BE2C (cell line): ENCODE measurements at regions not wholly inside any gene's neighbourhood (a gene's known extent, or its start where the extent isn't known, plus 50 kb on each side); places are given as distances from the start of the nearest gene placed in this dataset.
"Not testable (repeated sequence)": the region's sequence is repeated elsewhere in the genome, so short reads cannot be mapped to it uniquely, and the experiment has no call there.

Source experiments
- DNase-seq: peaks from one replicate; pipeline ENCODE4 v3.0.0-alpha.2; 2020
- H3K27me3 ChIP-seq: fragments of 250-450 bp; sonication (Bioruptor Pico); 2 replicates; pipeline ENCODE4 v1.5.1; 2020; ENCODE audit warnings: mild to moderate bottlenecking
- H3K36me3 ChIP-seq: fragments of 250-450 bp; sonication (Bioruptor Pico); 2 replicates; pipeline ENCODE4 v1.5.1; 2020; ENCODE audit warnings: mild to moderate bottlenecking
- H3K4me1 ChIP-seq: fragments of 250-450 bp; sonication (Bioruptor Pico); 2 replicates; pipeline ENCODE4 v1.5.1; 2020
- H3K4me3 ChIP-seq: 2 replicates; pipeline ENCODE4 v1.5.1; 2011; ENCODE audit warnings: low read depth, low read length
- H3K9me3 ChIP-seq: fragments of 250-450 bp; sonication (Bioruptor Pico); 2 replicates; pipeline ENCODE4 v1.5.1; 2020
- TF ChIP-seq, protein P1 (sequence below): IDR thresholded peaks from 2 replicates; pipeline ENCODE4 v1.5.1; 2012; ENCODE audit warnings: mild to moderate bottlenecking, low read depth, low read length

DNA sequence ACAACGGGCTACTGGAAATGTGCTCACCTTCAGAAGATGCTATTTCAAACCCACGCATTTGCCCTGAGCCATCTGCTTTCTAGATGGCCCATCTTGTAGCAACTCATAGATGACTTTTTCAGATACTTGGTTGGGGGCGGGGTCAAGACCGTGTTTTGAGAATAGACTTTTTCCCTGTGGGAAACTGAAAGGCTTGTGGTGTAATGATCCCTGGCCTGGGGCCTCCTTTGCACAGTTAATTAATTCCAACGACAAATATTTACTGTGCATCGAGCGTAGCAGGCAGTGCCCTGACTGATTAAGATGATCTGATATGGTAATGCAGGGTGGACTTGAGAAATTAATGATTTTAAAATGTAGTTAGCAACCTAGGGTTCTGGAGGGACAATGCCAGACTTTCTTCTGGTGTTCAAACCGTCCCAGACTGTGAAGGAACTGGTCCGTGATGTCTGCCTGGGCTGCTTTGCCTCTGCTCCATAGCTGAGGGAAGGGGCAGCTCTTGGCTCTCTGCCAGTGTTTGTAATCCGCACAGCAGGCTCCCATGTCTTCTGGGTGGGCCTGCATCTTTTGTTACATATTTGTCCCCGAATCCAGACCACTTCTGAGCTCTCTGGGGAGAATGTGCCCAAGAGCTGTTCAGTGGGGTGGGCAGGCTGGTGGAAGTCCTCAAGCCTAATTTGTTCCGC lies 84.8 kb downstream of the ADAMTS15 start:
- H3K4me1 ChIP-seq, result peaks cover 20% of the 10 kb centered on the region

DNA sequence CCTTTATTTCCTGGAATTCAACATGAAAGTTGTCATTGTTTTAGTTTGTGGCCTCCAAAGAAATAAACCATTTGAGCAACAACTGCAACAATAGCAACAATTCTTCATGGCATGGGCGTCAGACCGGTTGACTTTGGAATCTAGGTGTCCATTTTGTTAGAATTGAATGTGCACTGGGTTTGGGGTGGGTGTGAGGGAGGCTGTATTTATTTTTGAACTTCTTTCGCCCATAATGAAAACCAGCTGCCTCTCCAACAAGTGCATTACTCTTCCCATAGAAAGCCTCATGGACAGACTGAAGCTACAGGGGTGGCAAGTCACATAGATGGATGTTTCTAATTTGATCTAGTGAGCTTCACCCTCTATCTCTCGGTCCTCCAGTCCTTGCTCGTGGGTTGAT lies 85.4 kb downstream of the ADAMTS15 start:
- Histone ChIP-seq H3K27me3 (no peaks in the 10 kb centered on the region), H3K4me1 (peaks cover 16% of the 10 kb centered on the region), H3K9me3 (no peaks in the 10 kb centered on the region), H3K36me3 (no peaks in the 10 kb centered on the region), H3K4me3 (no peak overlapping the region)
- TF ChIP-seq, protein P1, sequence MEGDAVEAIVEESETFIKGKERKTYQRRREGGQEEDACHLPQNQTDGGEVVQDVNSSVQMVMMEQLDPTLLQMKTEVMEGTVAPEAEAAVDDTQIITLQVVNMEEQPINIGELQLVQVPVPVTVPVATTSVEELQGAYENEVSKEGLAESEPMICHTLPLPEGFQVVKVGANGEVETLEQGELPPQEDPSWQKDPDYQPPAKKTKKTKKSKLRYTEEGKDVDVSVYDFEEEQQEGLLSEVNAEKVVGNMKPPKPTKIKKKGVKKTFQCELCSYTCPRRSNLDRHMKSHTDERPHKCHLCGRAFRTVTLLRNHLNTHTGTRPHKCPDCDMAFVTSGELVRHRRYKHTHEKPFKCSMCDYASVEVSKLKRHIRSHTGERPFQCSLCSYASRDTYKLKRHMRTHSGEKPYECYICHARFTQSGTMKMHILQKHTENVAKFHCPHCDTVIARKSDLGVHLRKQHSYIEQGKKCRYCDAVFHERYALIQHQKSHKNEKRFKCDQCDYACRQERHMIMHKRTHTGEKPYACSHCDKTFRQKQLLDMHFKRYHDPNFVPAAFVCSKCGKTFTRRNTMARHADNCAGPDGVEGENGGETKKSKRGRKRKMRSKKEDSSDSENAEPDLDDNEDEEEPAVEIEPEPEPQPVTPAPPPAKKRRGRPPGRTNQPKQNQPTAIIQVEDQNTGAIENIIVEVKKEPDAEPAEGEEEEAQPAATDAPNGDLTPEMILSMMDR, result no peak
- DNase-seq, result no peak

More for the DNA sequence above, 84.8 kb downstream of the ADAMTS15 start:
- Histone ChIP-seq H3K4me3 (no peak overlapping the region), H3K36me3 (no peaks in the 10 kb centered on the region), H3K9me3 (no peaks in the 10 kb centered on the region), H3K27me3 (no peaks in the 10 kb centered on the region)
- TF ChIP-seq, protein P1, result no peak
- DNase-seq, result peak; percentile 91

DNA sequence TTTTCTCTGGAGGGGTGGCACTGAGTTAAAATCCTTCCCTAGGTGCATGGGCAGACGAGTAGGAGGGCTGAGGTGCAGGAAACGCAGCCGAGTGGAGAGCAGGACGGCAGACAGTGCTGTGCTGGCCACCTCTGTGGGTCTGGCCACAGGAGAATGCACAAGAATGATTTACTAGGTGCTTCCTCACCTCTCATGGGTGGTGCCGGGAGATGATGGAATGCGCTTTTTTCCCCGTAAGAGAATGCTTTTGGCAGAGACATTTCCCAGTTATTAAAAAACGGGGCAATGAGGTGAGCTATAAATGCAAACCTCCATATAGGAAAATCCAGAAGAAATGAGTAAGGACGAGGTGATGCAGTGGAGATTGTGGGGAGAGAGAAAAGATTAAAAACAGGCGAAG lies 86.1 kb downstream of the ADAMTS15 start:
- no peak for DNase-seq
- Histone ChIP-seq H3K36me3 (no peaks in the 10 kb centered on the region), H3K4me3 (no peak overlapping the region), H3K4me1 (peaks cover 11% of the 10 kb centered on the region), H3K27me3 (no peaks in the 10 kb centered on the region), H3K9me3 (no peaks in the 10 kb centered on the region)
- TF ChIP-seq, protein P1, result no peak

DNA sequence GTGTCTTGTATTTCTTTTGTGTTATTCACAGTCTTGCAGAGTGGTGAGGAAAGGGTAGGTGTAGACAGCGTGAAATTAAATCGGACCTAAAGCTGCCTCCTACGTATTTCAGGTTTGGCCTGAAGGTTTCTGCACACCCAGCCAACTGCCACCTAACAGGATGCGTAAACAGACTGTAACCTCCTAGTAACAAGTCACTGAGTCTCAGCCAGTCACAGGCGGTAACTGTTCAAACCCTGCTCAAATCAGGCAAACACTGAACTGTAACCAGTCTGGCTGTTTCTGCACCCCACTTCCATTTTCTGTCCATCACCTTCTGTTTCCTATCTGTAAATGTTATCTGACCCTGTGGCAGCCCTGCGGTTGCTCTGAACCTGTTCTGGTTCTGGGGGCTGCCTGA lies 87.1 kb downstream of the ADAMTS15 start:
- DNase-seq, result no peak
- peaks cover 11% of the 10 kb centered on the region for H3K4me1 ChIP-seq
- H3K27me3 ChIP-seq, result no peaks in the 10 kb centered on the region
- no peaks in the 10 kb centered on the region for H3K9me3 ChIP-seq
- TF ChIP-seq, protein P1, result no peak
- H3K4me3 ChIP-seq, result no peak overlapping the region
- H3K36me3 ChIP-seq, result no peaks in the 10 kb centered on the region

DNA sequence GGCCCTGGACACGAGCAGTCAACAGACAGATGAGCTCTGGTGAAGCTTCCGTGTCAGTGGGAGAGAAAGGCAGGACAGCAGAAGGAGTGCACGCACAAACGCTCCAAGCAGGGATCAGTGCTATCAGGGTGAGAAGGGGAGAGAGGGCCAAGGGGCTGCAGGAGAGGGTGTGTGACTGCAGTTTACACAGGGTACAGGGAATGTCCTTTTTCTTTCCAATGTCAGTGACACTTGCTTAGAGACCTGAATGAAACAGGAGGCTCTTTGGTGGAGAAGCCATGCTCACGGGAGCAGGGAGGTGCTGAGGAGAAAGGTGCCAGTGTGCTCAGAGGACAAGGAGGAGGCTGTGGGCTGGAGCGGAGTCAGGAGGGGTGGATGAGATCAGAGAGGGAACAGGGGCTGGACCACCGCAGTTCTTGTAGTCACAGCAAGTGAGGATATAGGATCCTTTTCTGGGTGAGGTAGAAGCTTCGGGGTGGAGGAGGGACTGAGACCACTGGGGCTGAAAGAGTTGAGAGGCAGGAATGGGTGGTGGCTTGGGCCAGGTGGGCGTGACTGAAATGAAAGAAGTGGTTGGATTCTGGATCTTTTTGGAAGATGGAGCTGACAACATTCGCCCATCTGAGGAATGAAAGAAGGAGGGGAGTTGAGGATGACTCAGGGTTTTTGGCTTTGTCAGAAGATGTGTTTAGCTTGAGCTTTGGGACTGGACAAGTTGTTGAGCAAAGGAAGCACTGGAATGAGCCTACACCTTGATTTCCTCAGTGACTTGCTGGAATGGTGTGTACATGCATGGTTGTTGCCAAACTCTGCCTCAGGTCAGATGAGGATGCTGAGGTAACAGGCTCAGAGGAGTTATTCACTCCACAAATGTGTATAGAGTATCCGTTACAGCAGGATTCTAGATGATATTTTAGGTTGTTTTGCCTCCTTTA lies 87.9 kb downstream of the ADAMTS15 start:
- Histone ChIP-seq H3K27me3 (no peaks in the 10 kb centered on the region), H3K4me1 (peaks cover 11% of the 10 kb centered on the region), H3K36me3 (no peaks in the 10 kb centered on the region), H3K4me3 (no peak overlapping the region), H3K9me3 (no peaks in the 10 kb centered on the region)
- TF ChIP-seq, protein P1, result no peak
- no peak for DNase-seq

DNA sequence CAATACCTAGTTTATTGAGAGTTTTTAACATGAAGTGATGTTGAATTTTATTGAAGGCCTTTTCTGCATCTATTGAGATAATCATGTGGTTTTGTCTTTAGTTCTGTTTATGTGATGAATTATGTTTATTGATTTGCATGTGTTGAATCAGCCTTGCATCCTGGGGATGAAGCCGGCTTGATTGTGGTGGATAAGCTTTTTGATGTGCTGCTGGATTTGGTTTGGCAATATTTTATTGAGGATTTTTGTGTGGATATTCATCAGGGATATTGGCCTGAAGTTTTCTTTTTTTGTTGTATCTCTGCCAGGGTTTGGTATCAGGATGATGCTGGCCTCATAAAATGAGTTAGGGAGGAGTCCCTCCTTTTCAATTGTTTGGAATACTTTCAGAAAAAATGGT lies 91.2 kb downstream of the ADAMTS15 start:
- not testable (repeated sequence) for H3K4me1 ChIP-seq, H3K4me3 ChIP-seq, H3K9me3 ChIP-seq, DNase-seq, H3K27me3 ChIP-seq, H3K36me3 ChIP-seq
